Activated CD8-positive, alpha-beta memory T cell treated with anti-CD3 and anti-CD28 coated beads, Interleukin-2, amount 10 ng/mL, durations not matched to agents 7 days and 5 days (primary cell): ENCODE measurements at regions not wholly inside any gene's neighbourhood (a gene's known extent, or its start where the extent isn't known, plus 50 kb on each side); places are given as distances from the start of the nearest gene placed in this dataset.

Experiments
- ATAC-seq: fragments of 150-1000 bp; cut with Tn5 transposase; one replicate; pipeline ENCODE4 v1.10.0; 2021; ENCODE audit warnings: moderate library complexity
- CTCF ChIA-PET: fragments of 350-600 bp; sonication (Branson Sonifier 250); formaldehyde crosslinking; loops from one replicate; lab custom pipeline; 2021; ENCODE audit warnings: antibody characterized with exemption; lab: Charles Lee
- DNase-seq: peaks from one replicate; pipeline ENCODE4 v3.0.0-alpha.2; 2020
- H3K27ac Mint-ChIP-seq: one replicate; pipeline ENCODE4 v1.8.0; 2021; ENCODE audit warnings: mild to moderate bottlenecking, mixed read lengths
- H3K27me3 Mint-ChIP-seq: one replicate; pipeline ENCODE4 v1.8.0; 2021; ENCODE audit warnings: mixed read lengths
- H3K36me3 Mint-ChIP-seq: one replicate; pipeline ENCODE4 v1.8.0; 2021; ENCODE audit warnings: mild to moderate bottlenecking, mixed read lengths
- H3K4me1 Mint-ChIP-seq: one replicate; pipeline ENCODE4 v1.8.0; 2021; ENCODE audit warnings: mixed read lengths
- H3K4me3 Mint-ChIP-seq: one replicate; pipeline ENCODE4 v1.8.0; 2021; ENCODE audit warnings: mild to moderate bottlenecking, moderate library complexity, mixed read lengths
- H3K9me3 Mint-ChIP-seq: one replicate; pipeline ENCODE4 v1.8.0; 2022; ENCODE audit warnings: low read depth, mixed read lengths

- Mint-ChIP-seq H3K9me3 (peaks cover 5% of the 10 kb centered on the region), H3K27me3 (no peaks in the 10 kb centered on the region), H3K36me3 (peaks cover 1% of the 10 kb centered on the region), H3K27ac (no peak overlapping the region), H3K4me1 (no peaks in the 10 kb centered on the region), H3K4me3 (no peak overlapping the region)
- no peak for ATAC-seq
- CTCF ChIA-PET = no interaction called here
- DNase-seq = no peak
These were observed 475.8 kb upstream of the FZD8 start for GRCh38 chr10:36117890-36118289.

- no peaks in the 10 kb centered on the region for H3K4me1 Mint-ChIP-seq
- H3K27ac Mint-ChIP-seq = no peak overlapping the region
- no peaks in the 10 kb centered on the region for H3K36me3 Mint-ChIP-seq
- H3K27me3 Mint-ChIP-seq = no peaks in the 10 kb centered on the region
- no peak for DNase-seq
- H3K4me3 Mint-ChIP-seq = no peak overlapping the region
- CTCF ChIA-PET = no interaction called here
- no peak for ATAC-seq
- peaks cover 5% of the 10 kb centered on the region for H3K9me3 Mint-ChIP-seq
These were observed 475.1 kb upstream of the FZD8 start for GRCh38 chr10:36117231-36117630.

GRCh38 chr10:36116731-36117130, 474.6 kb upstream of the FZD8 start:
- H3K9me3 Mint-ChIP-seq = peaks cover 5% of the 10 kb centered on the region
- no peaks in the 10 kb centered on the region for H3K36me3 Mint-ChIP-seq
- ATAC-seq (no peak), DNase-seq (no peak)
- H3K27ac Mint-ChIP-seq = no peak overlapping the region
- CTCF ChIA-PET = no interaction called here
- no peaks in the 10 kb centered on the region for H3K27me3 Mint-ChIP-seq
- no peak overlapping the region for H3K4me3 Mint-ChIP-seq
- no peaks in the 10 kb centered on the region for H3K4me1 Mint-ChIP-seq

GRCh38 chr10:36116040-36116439, 473.9 kb upstream of the FZD8 start:
- CTCF ChIA-PET = no interaction called here
- Mint-ChIP-seq H3K27me3 (no peaks in the 10 kb centered on the region), H3K36me3 (no peaks in the 10 kb centered on the region), H3K27ac (no peak overlapping the region), H3K9me3 (peaks cover 5% of the 10 kb centered on the region), H3K4me3 (no peak overlapping the region), H3K4me1 (no peaks in the 10 kb centered on the region)
- no peak for DNase-seq
- no peak for ATAC-seq

GRCh38 chr10:36115364-36115763, 473.3 kb upstream of the FZD8 start:
- peaks cover 5% of the 10 kb centered on the region for H3K9me3 Mint-ChIP-seq
- no peak overlapping the region for H3K27ac Mint-ChIP-seq
- no peak for DNase-seq
- no peaks in the 10 kb centered on the region for H3K4me1 Mint-ChIP-seq
- no peaks in the 10 kb centered on the region for H3K36me3 Mint-ChIP-seq
- no peaks in the 10 kb centered on the region for H3K27me3 Mint-ChIP-seq
- CTCF ChIA-PET = no interaction called here
- ATAC-seq = no peak
- no peak overlapping the region for H3K4me3 Mint-ChIP-seq

GRCh38 chr10:36114913-36115312, 472.8 kb upstream of the FZD8 start:
- Mint-ChIP-seq H3K9me3 (peaks cover 5% of the 10 kb centered on the region), H3K27ac (no peak overlapping the region), H3K4me1 (no peaks in the 10 kb centered on the region), H3K4me3 (no peak overlapping the region), H3K27me3 (no peaks in the 10 kb centered on the region), H3K36me3 (no peaks in the 10 kb centered on the region)
- no peak for ATAC-seq
- DNase-seq = no peak
- CTCF ChIA-PET = no interaction called here

GRCh38 chr10:36114141-36114540, 472.0 kb upstream of the FZD8 start:
- Mint-ChIP-seq H3K27ac (no peak overlapping the region), H3K36me3 (no peaks in the 10 kb centered on the region), H3K4me1 (no peaks in the 10 kb centered on the region), H3K4me3 (no peak overlapping the region), H3K27me3 (no peaks in the 10 kb centered on the region), H3K9me3 (peaks cover under 1% of the 10 kb centered on the region)
- CTCF ChIA-PET = no interaction called here
- ATAC-seq (no peak), DNase-seq (no peak)

GRCh38 chr10:36111676-36112075, 469.6 kb upstream of the FZD8 start:
- Mint-ChIP-seq H3K27ac (no peak overlapping the region), H3K9me3 (no peaks in the 10 kb centered on the region), H3K4me3 (no peak overlapping the region), H3K27me3 (no peaks in the 10 kb centered on the region), H3K4me1 (no peaks in the 10 kb centered on the region), H3K36me3 (no peaks in the 10 kb centered on the region)
- no peak for DNase-seq
- ATAC-seq = no peak
- CTCF ChIA-PET = no interaction called here

- DNase-seq (no peak), ATAC-seq (no peak)
- Mint-ChIP-seq H3K27me3 (no peaks in the 10 kb centered on the region), H3K9me3 (no peaks in the 10 kb centered on the region), H3K4me1 (no peaks in the 10 kb centered on the region), H3K4me3 (no peak overlapping the region), H3K27ac (no peak overlapping the region), H3K36me3 (no peaks in the 10 kb centered on the region)
- CTCF ChIA-PET = no interaction called here
These were observed 468.0 kb upstream of the FZD8 start for GRCh38 chr10:36110097-36110496.

GRCh38 chr10:36109399-36110023, 467.4 kb upstream of the FZD8 start:
- no peak overlapping the region for H3K4me3 Mint-ChIP-seq
- H3K27ac Mint-ChIP-seq = no peak overlapping the region
- DNase-seq = no peak
- CTCF ChIA-PET = no interaction called here
- no peaks in the 10 kb centered on the region for H3K36me3 Mint-ChIP-seq
- no peaks in the 10 kb centered on the region for H3K27me3 Mint-ChIP-seq
- ATAC-seq = no peak
- H3K9me3 Mint-ChIP-seq = no peaks in the 10 kb centered on the region
- H3K4me1 Mint-ChIP-seq = no peaks in the 10 kb centered on the region

- ATAC-seq (no peak), DNase-seq (no peak)
- H3K4me1 Mint-ChIP-seq = no peaks in the 10 kb centered on the region
- H3K9me3 Mint-ChIP-seq = no peaks in the 10 kb centered on the region
- no peaks in the 10 kb centered on the region for H3K36me3 Mint-ChIP-seq
- H3K27ac Mint-ChIP-seq = no peak overlapping the region
- H3K27me3 Mint-ChIP-seq = no peaks in the 10 kb centered on the region
- H3K4me3 Mint-ChIP-seq = no peak overlapping the region
- CTCF ChIA-PET = no interaction called here
These were observed 455.6 kb upstream of the FZD8 start for GRCh38 chr10:36097696-36098095.

- H3K4me1 Mint-ChIP-seq = no peaks in the 10 kb centered on the region
- H3K36me3 Mint-ChIP-seq = no peaks in the 10 kb centered on the region
- ATAC-seq (no peak), DNase-seq (no peak)
- CTCF ChIA-PET = no interaction called here
- H3K4me3 Mint-ChIP-seq = no peak overlapping the region
- H3K27ac Mint-ChIP-seq = no peak overlapping the region
- no peaks in the 10 kb centered on the region for H3K9me3 Mint-ChIP-seq
- H3K27me3 Mint-ChIP-seq = no peaks in the 10 kb centered on the region
These were observed 454.5 kb upstream of the FZD8 start for GRCh38 chr10:36096576-36096975.

GRCh38 chr10:36094096-36094495, 452.0 kb upstream of the FZD8 start:
- Mint-ChIP-seq H3K36me3 (no peaks in the 10 kb centered on the region), H3K4me1 (no peaks in the 10 kb centered on the region), H3K27me3 (no peaks in the 10 kb centered on the region)

GRCh38 chr10:36092116-36092515, 450.0 kb upstream of the FZD8 start:
- no peaks in the 10 kb centered on the region for H3K36me3 Mint-ChIP-seq
- DNase-seq (no peak), ATAC-seq (no peak)
- H3K4me1 Mint-ChIP-seq = no peaks in the 10 kb centered on the region
- no peak overlapping the region for H3K27ac Mint-ChIP-seq
- CTCF ChIA-PET = no interaction called here
- peaks cover 3% of the 10 kb centered on the region for H3K9me3 Mint-ChIP-seq
- no peaks in the 10 kb centered on the region for H3K27me3 Mint-ChIP-seq
- no peak overlapping the region for H3K4me3 Mint-ChIP-seq

More at GRCh38 chr10:36094096-36094495, 452.0 kb upstream of the FZD8 start:
- CTCF ChIA-PET = no interaction called here
- no peak for DNase-seq
- ATAC-seq = no peak
- H3K27ac Mint-ChIP-seq = no peak overlapping the region
- H3K9me3 Mint-ChIP-seq = no peaks in the 10 kb centered on the region
- no peak overlapping the region for H3K4me3 Mint-ChIP-seq

GRCh38 chr10:36091007-36091406, 448.9 kb upstream of the FZD8 start:
- Mint-ChIP-seq H3K4me3 (no peak overlapping the region), H3K36me3 (no peaks in the 10 kb centered on the region), H3K27me3 (no peaks in the 10 kb centered on the region), H3K4me1 (no peaks in the 10 kb centered on the region), H3K27ac (no peak overlapping the region), H3K9me3 (peaks cover 5% of the 10 kb centered on the region)
- ATAC-seq (no peak), DNase-seq (no peak)
- CTCF ChIA-PET = no interaction called here
